PC-3 (cell line): ENCODE measurements at regions not wholly inside any gene's neighbourhood (a gene's known extent, or its start where the extent isn't known, plus 50 kb on each side); places are given as distances from the start of the nearest gene placed in this dataset.

Experiments
- CTCF ChIP-seq: fragments of 300-600 bp; sonication (generic); conservative IDR thresholded peaks from 2 replicates; pipeline ENCODE4 v1.5.1; 2017; ENCODE audit warnings: antibody characterized with exemption, low read depth, mild to moderate bottlenecking, low read length
- EZH2 ChIP-seq: fragments of 300-600 bp; sonication (generic); IDR thresholded peaks from one replicate; pipeline ENCODE4 v1.6.1; 2017; ENCODE audit warnings: antibody characterized with exemption, mild to moderate bottlenecking, low read length; ENCODE audit not compliant: unreplicated experiment

- TF ChIP-seq CTCF, result no peak
- TF ChIP-seq EZH2, result no peak
Observed at GRCh38 chr21:35390013-35390776, 341.1 kb upstream of the RUNX1 start.
